HL-60 (cell line): ENCODE measurements at regions not wholly inside any gene's neighbourhood (a gene's known extent, or its start where the extent isn't known, plus 50 kb on each side); places are given as distances from the start of the nearest gene placed in this dataset.

Source experiments
- CTCF ChIP-seq: IDR thresholded peaks from one replicate; pipeline ENCODE4 v1.5.1; 2011; ENCODE audit warnings: low read length, control low read depth, inconsistent platforms; ENCODE audit not compliant: insufficient read depth
- GABPA ChIP-seq: IDR thresholded peaks from 2 replicates; pipeline ENCODE4 v1.6.1; 2012; ENCODE audit warnings: low read depth
- POLR2AphosphoS5 ChIP-seq: IDR thresholded peaks from 2 replicates; pipeline ENCODE4 v1.6.1; 2012; ENCODE audit warnings: low read depth
- REST ChIP-seq: IDR thresholded peaks from 2 replicates; pipeline ENCODE4 v1.6.1; 2012; ENCODE audit warnings: low read depth; ENCODE audit not compliant: insufficient replicate concordance
- SPI1 ChIP-seq: IDR thresholded peaks from 2 replicates; pipeline ENCODE4 v1.6.1; 2012; ENCODE audit warnings: low read depth, mild to moderate bottlenecking, borderline replicate concordance

- TF ChIP-seq CTCF (no peak), REST (no peak), POLR2AphosphoS5 (no peak), GABPA (no peak), SPI1 (no peak)
Observed at GRCh38 chr1:112063781-112064728, 74.6 kb upstream of the KCND3 start.
